GM13977 (cell line): ENCODE measurements at regions not wholly inside any gene's neighbourhood (a gene's known extent, or its start where the extent isn't known, plus 50 kb on each side); places are given as distances from the start of the nearest gene placed in this dataset.
"Not testable (repeated sequence)": the region's sequence is repeated elsewhere in the genome, so short reads cannot be mapped to it uniquely, and the experiment has no call there.

Source experiments
- DNase-seq: peaks from one replicate; pipeline ENCODE4 v3.0.0; 2012; ENCODE audit warnings: low spot score
- in situ Hi-C: fragments of 300-500 bp; cut with MboI; formaldehyde crosslinking; loops from one replicate; pipeline ENCODE4 v1.12.0; 2022; ENCODE audit warnings: low sequenced_read_pairs, low pct_unique_long_range_greater_than_20kb, mixed read lengths, inconsistent platforms; ENCODE audit not compliant: unreplicated experiment
- TF ChIP-seq, protein P1 (sequence below): IDR thresholded peaks from 2 replicates; pipeline ENCODE4 v1.5.1; 2012; ENCODE audit warnings: mild to moderate bottlenecking, control low read depth; ENCODE audit not compliant: insufficient read depth; ENCODE audit errors: extremely low read depth, missing control alignments

DNA sequence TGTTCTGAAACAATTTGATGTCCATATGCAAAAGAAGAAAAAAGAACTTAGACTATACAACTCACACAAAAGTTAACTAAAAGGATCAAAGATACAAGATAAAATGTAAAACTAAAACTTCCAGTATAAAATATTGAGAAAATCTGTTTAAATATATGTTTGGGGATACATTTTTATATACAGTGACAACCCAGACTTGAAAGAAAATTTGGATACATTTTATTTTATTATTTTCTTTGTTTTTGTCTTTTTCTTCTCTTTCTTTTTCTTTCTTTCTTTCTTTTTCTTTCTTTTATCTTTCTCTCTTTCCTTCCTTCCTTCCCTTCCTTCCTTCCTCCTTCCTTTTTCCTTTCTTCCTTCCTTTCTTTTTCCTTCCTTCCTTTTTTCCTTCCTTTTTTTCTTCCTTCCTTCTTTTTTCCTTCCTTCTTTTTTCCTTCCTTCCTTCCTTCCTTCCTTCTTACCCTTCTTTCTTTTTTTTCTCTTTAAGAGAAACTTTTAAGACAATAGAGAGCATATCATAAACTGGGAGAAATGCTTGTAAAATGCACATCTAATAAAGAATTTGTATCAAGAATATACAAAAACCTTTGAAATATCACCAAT is 954.5 kb upstream of the LRFN5 start:
- no peak for DNase-seq
- in situ Hi-C loops = no loop called here
- TF ChIP-seq, protein P1, sequence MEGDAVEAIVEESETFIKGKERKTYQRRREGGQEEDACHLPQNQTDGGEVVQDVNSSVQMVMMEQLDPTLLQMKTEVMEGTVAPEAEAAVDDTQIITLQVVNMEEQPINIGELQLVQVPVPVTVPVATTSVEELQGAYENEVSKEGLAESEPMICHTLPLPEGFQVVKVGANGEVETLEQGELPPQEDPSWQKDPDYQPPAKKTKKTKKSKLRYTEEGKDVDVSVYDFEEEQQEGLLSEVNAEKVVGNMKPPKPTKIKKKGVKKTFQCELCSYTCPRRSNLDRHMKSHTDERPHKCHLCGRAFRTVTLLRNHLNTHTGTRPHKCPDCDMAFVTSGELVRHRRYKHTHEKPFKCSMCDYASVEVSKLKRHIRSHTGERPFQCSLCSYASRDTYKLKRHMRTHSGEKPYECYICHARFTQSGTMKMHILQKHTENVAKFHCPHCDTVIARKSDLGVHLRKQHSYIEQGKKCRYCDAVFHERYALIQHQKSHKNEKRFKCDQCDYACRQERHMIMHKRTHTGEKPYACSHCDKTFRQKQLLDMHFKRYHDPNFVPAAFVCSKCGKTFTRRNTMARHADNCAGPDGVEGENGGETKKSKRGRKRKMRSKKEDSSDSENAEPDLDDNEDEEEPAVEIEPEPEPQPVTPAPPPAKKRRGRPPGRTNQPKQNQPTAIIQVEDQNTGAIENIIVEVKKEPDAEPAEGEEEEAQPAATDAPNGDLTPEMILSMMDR = no peak

DNA sequence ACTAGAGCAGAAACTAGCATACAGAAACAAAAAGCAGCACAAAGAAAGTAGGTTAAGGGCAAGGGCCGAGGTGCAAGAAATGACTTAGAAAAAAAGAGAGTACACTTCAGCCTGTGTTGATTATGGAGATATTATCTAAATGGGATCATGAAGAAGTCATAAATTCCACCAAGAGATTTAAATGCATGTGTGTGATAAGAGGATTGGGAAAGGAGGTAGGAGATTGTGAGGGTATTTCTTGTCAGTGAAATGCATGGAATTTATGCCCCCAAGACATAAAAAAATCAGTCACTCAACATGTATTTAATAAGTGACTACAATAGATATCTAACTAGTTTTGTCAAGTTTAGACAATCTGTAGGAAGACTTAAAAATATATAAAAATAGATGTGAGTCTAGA is 976.2 kb upstream of the LRFN5 start:
- no peak for DNase-seq
- TF ChIP-seq, protein P1 = no peak
- in situ Hi-C loops = no loop called here

DNA sequence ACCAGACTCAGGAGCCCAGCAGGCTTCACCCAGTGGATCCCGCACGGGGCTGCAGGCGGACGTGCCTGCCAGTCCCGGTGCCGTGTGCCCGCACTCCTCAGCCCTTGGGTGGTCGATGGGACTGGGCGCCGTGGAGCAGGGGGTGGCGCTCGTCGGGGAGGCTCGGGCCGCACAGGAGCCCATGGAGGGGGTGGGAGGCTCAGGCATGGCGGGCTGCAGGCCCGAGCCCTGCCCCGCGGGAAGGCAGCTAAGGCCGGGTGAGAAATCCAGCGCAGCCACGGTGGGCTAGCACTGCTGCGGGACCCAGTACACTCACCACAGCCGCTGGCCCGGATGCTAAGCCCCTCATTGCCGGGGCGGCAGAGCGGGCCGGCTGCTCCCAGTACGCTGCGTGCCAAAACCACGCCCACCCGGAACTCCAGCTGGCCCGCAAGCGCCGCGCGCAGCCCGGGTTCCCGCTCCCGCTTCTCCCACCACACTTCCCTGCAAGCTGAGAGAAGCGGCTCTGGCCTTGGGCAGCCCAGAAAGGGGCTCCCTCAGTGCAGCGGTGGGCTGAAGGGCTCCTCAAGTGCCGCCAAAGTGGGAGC is 977.0 kb upstream of the LRFN5 start:
- DNase-seq, in situ Hi-C loops: not testable (repeated sequence)

DNA sequence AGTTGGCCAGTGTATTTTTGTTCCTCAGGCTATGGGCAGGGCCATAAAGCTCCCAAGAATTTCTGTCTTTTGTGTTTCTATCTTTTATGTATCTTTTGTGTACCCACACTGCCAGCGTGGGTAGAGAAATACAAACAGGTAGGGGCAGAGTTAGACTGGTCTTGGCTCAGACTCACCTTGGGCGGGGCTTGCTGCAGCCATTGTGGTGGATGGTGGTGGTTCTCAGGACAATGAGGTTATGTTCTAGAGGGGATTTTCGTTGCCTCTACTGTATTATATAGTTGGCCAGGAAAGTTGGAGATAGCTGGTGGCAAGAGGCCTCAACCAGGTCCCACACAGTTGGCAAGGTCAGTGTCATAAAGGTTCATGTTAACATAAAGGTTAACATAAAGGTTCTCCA is 977.5 kb upstream of the LRFN5 start:
- in situ Hi-C loops = no loop called here
- no peak for DNase-seq

DNA sequence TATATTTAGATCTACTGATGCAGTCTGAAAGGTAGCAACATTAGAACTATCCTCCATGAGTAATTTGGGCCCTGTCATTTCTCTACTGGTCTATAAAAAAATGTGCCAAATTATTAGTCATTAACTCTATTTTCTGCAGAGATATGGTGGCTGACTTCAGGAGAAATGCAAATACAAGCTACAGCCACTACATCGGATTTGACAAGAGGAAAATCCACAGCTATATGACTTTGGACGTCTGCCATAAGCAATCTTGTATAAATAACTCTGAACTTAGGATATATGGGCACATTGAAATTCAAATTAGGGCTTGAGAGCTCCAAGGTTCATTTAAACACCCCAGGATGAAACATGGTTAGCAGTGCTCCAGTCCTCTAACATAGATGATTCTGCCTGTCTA is 983.0 kb upstream of the LRFN5 start:
- TF ChIP-seq, protein P1 = no peak
- DNase-seq = no peak
- in situ Hi-C loops = no loop called here

More for the DNA sequence above, 977.5 kb upstream of the LRFN5 start:
- TF ChIP-seq, protein P1 = no peak

DNA sequence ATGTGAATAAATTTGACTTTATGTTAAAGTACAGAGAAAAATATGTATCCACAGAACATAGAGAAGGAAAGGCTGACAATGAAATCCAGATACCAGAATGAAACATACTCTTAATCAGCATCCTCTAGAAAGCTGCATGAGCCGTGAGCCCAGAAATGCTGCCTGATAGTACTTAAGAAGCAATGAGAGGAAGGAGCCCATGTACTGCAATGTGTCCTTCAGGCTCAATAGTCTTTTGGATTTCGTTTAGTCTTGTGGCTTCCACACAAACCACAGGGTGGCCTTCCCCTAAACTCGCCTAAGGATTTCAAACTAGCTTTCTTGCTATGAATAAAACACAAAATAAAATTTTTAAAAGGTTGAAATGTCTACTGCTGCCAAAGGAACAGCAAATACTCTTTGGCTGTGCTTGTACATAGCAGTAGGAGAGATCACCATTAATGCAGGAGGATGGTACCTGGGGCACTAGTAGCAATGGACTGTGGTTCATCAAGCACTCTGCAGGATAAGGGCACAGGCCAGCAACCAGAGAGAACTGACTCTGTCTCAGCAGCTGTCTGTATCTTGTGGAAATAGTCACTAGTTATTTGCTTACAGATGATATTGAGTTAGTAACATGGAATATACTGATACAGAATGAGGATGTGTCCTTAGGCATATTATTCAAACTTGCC is 988.3 kb upstream of the LRFN5 start:
- TF ChIP-seq, protein P1 = no peak
- DNase-seq = no peak

DNA sequence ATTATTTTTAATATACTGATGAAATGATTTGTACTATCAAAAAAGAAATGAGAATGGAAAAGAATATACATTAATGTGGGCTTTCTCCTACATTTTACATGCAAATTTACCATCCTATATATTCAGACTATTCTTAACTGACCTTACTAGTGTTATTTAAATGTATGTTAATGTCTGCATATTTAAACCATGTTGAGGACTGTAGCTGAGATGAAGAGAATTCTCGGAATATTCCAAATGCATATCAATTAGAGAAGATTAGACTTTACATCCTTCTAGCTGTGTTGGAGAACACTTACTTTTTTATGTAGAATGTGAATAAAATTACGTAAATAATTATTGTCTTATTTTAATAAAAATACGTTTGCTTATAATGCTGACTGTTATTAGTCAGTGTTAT is 990.1 kb upstream of the LRFN5 start:
- TF ChIP-seq, protein P1 = no peak
- no peak for DNase-seq
- in situ Hi-C loops = no loop called here

More for the DNA sequence above, 988.3 kb upstream of the LRFN5 start:
- in situ Hi-C loops = no loop called here
